ENCODE measurements at regions not wholly inside any gene's neighbourhood (a gene's known extent, or its start where the extent isn't known, plus 50 kb on each side); places are given as distances from the start of the nearest gene placed in this dataset.

DNA sequence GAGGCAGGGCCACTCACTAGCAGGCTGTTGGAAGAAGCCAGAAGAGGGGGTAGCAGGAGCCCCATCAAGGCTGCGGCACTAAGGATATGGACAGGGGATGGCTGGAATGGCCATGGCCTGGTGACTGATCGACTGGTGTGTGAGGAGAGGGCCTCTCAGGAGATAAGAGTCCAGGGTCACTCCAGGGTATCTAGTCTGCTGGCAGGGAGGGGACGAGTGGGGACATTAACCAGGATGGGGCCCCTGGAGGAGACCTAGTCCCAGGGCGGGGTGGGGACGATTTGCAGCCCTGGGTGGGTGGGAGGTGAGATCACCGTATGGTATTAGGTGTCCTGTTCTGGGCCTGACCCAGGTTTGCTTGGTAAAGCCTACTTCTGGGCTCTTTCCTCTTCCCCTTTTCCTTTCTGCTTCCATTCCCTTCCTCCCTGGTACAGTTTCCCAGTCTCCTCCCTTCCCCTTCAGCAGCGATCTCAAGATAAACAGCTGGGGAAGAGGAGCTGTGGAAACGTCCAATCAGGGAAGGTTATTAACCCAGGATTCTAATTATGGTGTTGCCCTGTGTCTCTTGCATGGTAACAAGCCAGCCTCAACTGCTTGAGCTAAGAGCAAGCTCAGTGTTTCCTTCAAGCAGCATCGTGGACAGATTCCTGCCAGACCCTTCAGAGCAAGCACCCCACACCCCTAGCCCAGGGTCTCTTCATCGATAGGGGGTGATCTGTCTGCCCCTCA is 233.2 kb downstream of the RPS24 start:
- Histone ChIP-seq H3K9me3 (ENCODE audit: low read length) (no peaks in the 10 kb centered on the region), H3K4me1 (ENCODE audit: insufficient read depth, low read length, severe bottlenecking) (no peaks in the 10 kb centered on the region), H3K9ac (ENCODE audit: low read length) (no peak overlapping the region), H3K36me3 (ENCODE audit: insufficient read depth, low read length) (no peaks in the 10 kb centered on the region), H3K9me2 (ENCODE audit: low read depth, low read length) (no peaks in the 10 kb centered on the region), H3K4me2 (ENCODE audit: low read length) (no peak overlapping the region), H3K79me2 (ENCODE audit: insufficient read depth, low read length) (no peaks in the 10 kb centered on the region), H3K27me3 (ENCODE audit: insufficient read depth, low read length) (peaks cover 3% of the 10 kb centered on the region; the same call in 1 of the 2 replicates), H3K4me3 (ENCODE audit: low read depth, low read length, poor library complexity, severe bottlenecking) (no peak overlapping the region), H3K27ac (ENCODE audit: low read depth, low read length, poor library complexity, severe bottlenecking) (no peak overlapping the region), H3F3A (ENCODE audit: insufficient read depth, low read length) (no peaks in the 10 kb centered on the region), H2AFZ (ENCODE audit: low read length) (no peak overlapping the region), H4K20me1 (ENCODE audit: insufficient read depth, low read length) (no peaks in the 10 kb centered on the region)
- TF ChIP-seq EZH2 (IDR thresholded peaks at IDR 0.05; ENCODE audit: borderline replicate concordance, low read length) = no peak
- TF ChIP-seq CTCF (IDR thresholded peaks at IDR 0.05; ENCODE audit: low read length) = no peak

- Histone ChIP-seq H3K9ac (ENCODE audit: low read length) (no peak overlapping the region), H3K4me2 (ENCODE audit: low read length) (no peak overlapping the region), H3K36me3 (ENCODE audit: insufficient read depth, low read length) (no peaks in the 10 kb centered on the region), H3K4me3 (ENCODE audit: low read depth, low read length, poor library complexity, severe bottlenecking) (no peak overlapping the region), H3F3A (ENCODE audit: insufficient read depth, low read length) (no peaks in the 10 kb centered on the region), H3K9me2 (ENCODE audit: low read depth, low read length) (no peaks in the 10 kb centered on the region), H3K27me3 (ENCODE audit: insufficient read depth, low read length) (peaks cover 3% of the 10 kb centered on the region; the same call in 1 of the 2 replicates), H2AFZ (ENCODE audit: low read length) (no peak overlapping the region), H4K20me1 (ENCODE audit: insufficient read depth, low read length) (no peaks in the 10 kb centered on the region), H3K79me2 (ENCODE audit: insufficient read depth, low read length) (no peaks in the 10 kb centered on the region), H3K27ac (ENCODE audit: low read depth, low read length, poor library complexity, severe bottlenecking) (no peak overlapping the region), H3K9me3 (ENCODE audit: low read length) (no peaks in the 10 kb centered on the region), H3K4me1 (ENCODE audit: insufficient read depth, low read length, severe bottlenecking) (no peaks in the 10 kb centered on the region)
- TF ChIP-seq EZH2 (IDR thresholded peaks at IDR 0.05; ENCODE audit: borderline replicate concordance, low read length) = no peak
- TF ChIP-seq CTCF (IDR thresholded peaks at IDR 0.05; ENCODE audit: low read length) = no peak
Measured at GRCh38 chr10:78267598-78267997, 233.9 kb downstream of the RPS24 start.

- H3K9ac ChIP-seq (ENCODE audit: low read length) = no peak overlapping the region
- TF ChIP-seq EZH2 (IDR thresholded peaks at IDR 0.05; ENCODE audit: borderline replicate concordance, low read length) (no peak), CTCF (IDR thresholded peaks at IDR 0.05; ENCODE audit: low read length) (no peak)
- no peaks in the 10 kb centered on the region for H4K20me1 ChIP-seq (ENCODE audit: insufficient read depth, low read length)
Measured at GRCh38 chr10:78269060-78269459, 235.4 kb downstream of the RPS24 start.

More at GRCh38 chr10:78269060-78269459, 235.4 kb downstream of the RPS24 start:
- Histone ChIP-seq H3K9me2 (ENCODE audit: low read depth, low read length) (no peaks in the 10 kb centered on the region), H3K27me3 (ENCODE audit: insufficient read depth, low read length) (peaks cover 3% of the 10 kb centered on the region; the same call in 1 of the 2 replicates), H3K4me3 (ENCODE audit: low read depth, low read length, poor library complexity, severe bottlenecking) (no peak overlapping the region), H3K79me2 (ENCODE audit: insufficient read depth, low read length) (no peaks in the 10 kb centered on the region), H2AFZ (ENCODE audit: low read length) (no peak overlapping the region), H3K9me3 (ENCODE audit: low read length) (no peaks in the 10 kb centered on the region), H3K4me2 (ENCODE audit: low read length) (no peak overlapping the region), H3K4me1 (ENCODE audit: insufficient read depth, low read length, severe bottlenecking) (no peaks in the 10 kb centered on the region), H3K36me3 (ENCODE audit: insufficient read depth, low read length) (no peaks in the 10 kb centered on the region), H3F3A (ENCODE audit: insufficient read depth, low read length) (no peaks in the 10 kb centered on the region), H3K27ac (ENCODE audit: low read depth, low read length, poor library complexity, severe bottlenecking) (no peak overlapping the region)
